Astrocyte (in vitro differentiated cells and primary cell): ENCODE measurements at regions not wholly inside any gene's neighbourhood (a gene's known extent, or its start where the extent isn't known, plus 50 kb on each side); places are given as distances from the start of the nearest gene placed in this dataset.

Experiments
- DNase-seq: peaks from one replicate; pipeline ENCODE4 v3.0.0-alpha.2; 2010; ENCODE audit warnings: low read depth
- FAIRE-seq: peaks from 2 replicates; lab custom pipeline; 2011; peaks lifted over from hg19 to GRCh38; lab: Jason Lieb, UNC
- H2AFZ ChIP-seq: 2 replicates; pipeline ENCODE4 v1.6.0; 2012; ENCODE audit warnings: low read depth, low read length, inconsistent platforms
- H3K27ac ChIP-seq: 2 replicates; pipeline ENCODE4 v1.5.1; 2011; ENCODE audit warnings: low read depth, low read length, inconsistent platforms
- H3K27me3 ChIP-seq: 2 replicates; pipeline ENCODE4 v1.6.0; 2011; ENCODE audit warnings: low read length, inconsistent platforms; ENCODE audit not compliant: insufficient read depth
- H3K36me3 ChIP-seq: 2 replicates; pipeline ENCODE4 v1.5.1; 2011; ENCODE audit warnings: low read length, inconsistent platforms; ENCODE audit not compliant: insufficient read depth
- H3K4me1 ChIP-seq: 2 replicates; pipeline ENCODE4 v1.5.1; 2011; ENCODE audit warnings: low read length, inconsistent platforms; ENCODE audit not compliant: insufficient read depth
- H3K4me2 ChIP-seq: 2 replicates; pipeline ENCODE4 v1.6.0; 2012; ENCODE audit warnings: low read length, inconsistent platforms
- H3K4me3 ChIP-seq: 2 replicates; pipeline ENCODE4 v1.5.1; 2011; ENCODE audit warnings: low read depth, mild to moderate bottlenecking, low read length, inconsistent platforms; ENCODE audit not compliant: insufficient read depth
- H3K79me2 ChIP-seq: 2 replicates; pipeline ENCODE4 v1.6.0; 2012; ENCODE audit warnings: mild to moderate bottlenecking, low read length, inconsistent platforms; ENCODE audit not compliant: insufficient read depth
- H3K9ac ChIP-seq: 2 replicates; pipeline ENCODE4 v1.6.0; 2012; ENCODE audit warnings: mild to moderate bottlenecking, low read length, inconsistent platforms
- H3K9me3 ChIP-seq: 2 replicates; pipeline ENCODE4 v1.5.1; 2012; ENCODE audit warnings: low read depth, mild to moderate bottlenecking, low read length, inconsistent platforms; ENCODE audit not compliant: insufficient read depth
- H4K20me1 ChIP-seq: 2 replicates; pipeline ENCODE4 v1.6.0; 2012; ENCODE audit warnings: low read length, inconsistent platforms; ENCODE audit not compliant: insufficient read depth
- H3K27ac Mint-ChIP-seq: one replicate; pipeline ENCODE4 v1.8.0; 2021; ENCODE audit warnings: mild to moderate bottlenecking, mixed read lengths; ENCODE audit not compliant: unreplicated experiment
- H3K27me3 Mint-ChIP-seq: one replicate; pipeline ENCODE4 v1.8.0; 2021; ENCODE audit warnings: low read depth, mixed read lengths; ENCODE audit not compliant: unreplicated experiment
- H3K36me3 Mint-ChIP-seq: one replicate; pipeline ENCODE4 v1.8.0; 2021; ENCODE audit warnings: low read depth, mixed read lengths; ENCODE audit not compliant: unreplicated experiment
- H3K4me1 Mint-ChIP-seq: one replicate; pipeline ENCODE4 v1.8.0; 2021; ENCODE audit warnings: low read depth, mixed read lengths; ENCODE audit not compliant: unreplicated experiment
- H3K4me3 Mint-ChIP-seq: one replicate; pipeline ENCODE4 v1.8.0; 2021; ENCODE audit warnings: mild to moderate bottlenecking, moderate library complexity, mixed read lengths; ENCODE audit not compliant: unreplicated experiment
- H3K9me3 Mint-ChIP-seq: one replicate; pipeline ENCODE4 v1.8.0; 2021; ENCODE audit warnings: mild to moderate bottlenecking, mixed read lengths; ENCODE audit not compliant: unreplicated experiment
- CTCF ChIP-seq: IDR thresholded peaks from 2 replicates; pipeline ENCODE4 v1.5.1; 2011; ENCODE audit warnings: low read depth, mild to moderate bottlenecking, inconsistent platforms, low read length, moderate library complexity; ENCODE audit not compliant: insufficient read depth
- EZH2 ChIP-seq: IDR thresholded peaks from 2 replicates; pipeline ENCODE4 v1.6.1; 2012; ENCODE audit warnings: mild to moderate bottlenecking, low read length, inconsistent platforms; ENCODE audit not compliant: insufficient read depth

GRCh38 chr2:164143183-164143930 is 407.5 kb upstream of the FIGN start:
- FAIRE-seq (no peak), DNase-seq (no peak)
- Histone ChIP-seq H3K4me3 (no peak overlapping the region), H3K36me3 (no peaks in the 10 kb centered on the region), H3K9ac (no peak overlapping the region), H3K27ac (no peak overlapping the region), H3K4me1 (peaks cover 7% of the 10 kb centered on the region), H4K20me1 (no peaks in the 10 kb centered on the region), H2AFZ (no peak overlapping the region), H3K27me3 (no peaks in the 10 kb centered on the region), H3K79me2 (no peaks in the 10 kb centered on the region), H3K9me3 (no peaks in the 10 kb centered on the region), H3K4me2 (no peak overlapping the region)
- no peaks in the 10 kb centered on the region for H3K9me3 Mint-ChIP-seq
- peaks cover 23% of the 10 kb centered on the region for H3K4me1 Mint-ChIP-seq
- H3K27me3 Mint-ChIP-seq, result no peaks in the 10 kb centered on the region
- H3K27ac Mint-ChIP-seq, result no peak overlapping the region
- H3K4me3 Mint-ChIP-seq, result no peak overlapping the region
- TF ChIP-seq CTCF (no peak), EZH2 (no peak)
- H3K36me3 Mint-ChIP-seq, result no peaks in the 10 kb centered on the region

- H3K79me2 ChIP-seq, result no peaks in the 10 kb centered on the region
- TF ChIP-seq CTCF (no peak), EZH2 (no peak)
- no peak overlapping the region for H3K27ac ChIP-seq
- no peaks in the 10 kb centered on the region for H3K27me3 ChIP-seq
- H3K36me3 ChIP-seq, result no peaks in the 10 kb centered on the region
- H2AFZ ChIP-seq, result no peak overlapping the region
- peaks cover 7% of the 10 kb centered on the region for H3K4me1 ChIP-seq
- H4K20me1 ChIP-seq, result no peaks in the 10 kb centered on the region
- H3K27me3 Mint-ChIP-seq, result no peaks in the 10 kb centered on the region
- H3K4me3 ChIP-seq, result no peak overlapping the region
- no peak for DNase-seq
- H3K9ac ChIP-seq, result no peak overlapping the region
- peaks cover 23% of the 10 kb centered on the region for H3K4me1 Mint-ChIP-seq
- H3K27ac Mint-ChIP-seq, result no peak overlapping the region
- H3K36me3 Mint-ChIP-seq, result no peaks in the 10 kb centered on the region
- H3K9me3 Mint-ChIP-seq, result no peaks in the 10 kb centered on the region
- H3K4me2 ChIP-seq, result no peak overlapping the region
- FAIRE-seq, result no peak
- no peaks in the 10 kb centered on the region for H3K9me3 ChIP-seq
- H3K4me3 Mint-ChIP-seq, result no peak overlapping the region
These were observed 406.9 kb upstream of the FIGN start for GRCh38 chr2:164142755-164143154.

- TF ChIP-seq CTCF (no peak), EZH2 (no peak)
- FAIRE-seq (no peak), DNase-seq (peak; percentile 68)
- H3K27me3 ChIP-seq, result no peaks in the 10 kb centered on the region
- H2AFZ ChIP-seq, result no peak overlapping the region
- peaks cover 7% of the 10 kb centered on the region for H3K4me1 ChIP-seq
- H3K27me3 Mint-ChIP-seq, result no peaks in the 10 kb centered on the region
- no peaks in the 10 kb centered on the region for H4K20me1 ChIP-seq
- H3K4me3 ChIP-seq, result no peak overlapping the region
- H3K79me2 ChIP-seq, result no peaks in the 10 kb centered on the region
- H3K9ac ChIP-seq, result no peak overlapping the region
- no peak overlapping the region for H3K27ac ChIP-seq
- H3K27ac Mint-ChIP-seq, result no peak overlapping the region
- no peaks in the 10 kb centered on the region for H3K9me3 ChIP-seq
- no peaks in the 10 kb centered on the region for H3K36me3 ChIP-seq
- H3K4me1 Mint-ChIP-seq, result peaks cover 19% of the 10 kb centered on the region
- no peaks in the 10 kb centered on the region for H3K36me3 Mint-ChIP-seq
- H3K4me2 ChIP-seq, result no peak overlapping the region
- no peaks in the 10 kb centered on the region for H3K9me3 Mint-ChIP-seq
- H3K4me3 Mint-ChIP-seq, result no peak overlapping the region
These were observed 405.5 kb upstream of the FIGN start for GRCh38 chr2:164141271-164141670.
